Body of pancreas (tissue), 4 donors: ENCODE measurements at regions not wholly inside any gene's neighbourhood (a gene's known extent, or its start where the extent isn't known, plus 50 kb on each side); places are given as distances from the start of the nearest gene placed in this dataset.

ENCODE experiments used
- ATAC-seq: fragments of 150-250 bp; one replicate; pipeline ENCODE4 v1.9.1; 2016
- DNase-seq, 4 donors: peaks; one replicate each; pipeline ENCODE4 v3.0.0-alpha.2; 2019
- H3K27ac ChIP-seq, 4 donors: fragments of 200-600 bp; sonication (generic); 1 replicate in 3 of 4; 2 replicates in 1 of 4; pipeline versions ENCODE4 v1.5.1 to v1.6.1; 2016 to 2019; ENCODE audit warnings: mild to moderate bottlenecking in 1 of 4, mixed read lengths in 1 of 4, moderate library complexity in 1 of 4
- H3K27me3 ChIP-seq, 2 donors: fragments of 200-600 bp; sonication (generic); one replicate each; pipeline ENCODE4 v1.6.0; 2016; ENCODE audit warnings: mild to moderate bottlenecking in 1 of 2
- H3K36me3 ChIP-seq, 2 donors: fragments of 200-600 bp; sonication (generic); replicated peaks in 1 of 2; 2 replicates each; pipeline ENCODE4 v1.5.1; 2016; ENCODE audit warnings: low read depth in 2 of 2; ENCODE audit not compliant: insufficient read depth in 1 of 2
- H3K4me1 ChIP-seq: fragments of 200-600 bp; sonication (generic); one replicate; pipeline ENCODE4 v1.6.0; 2016
- H3K4me3 ChIP-seq, 2 donors: fragments of 200-600 bp; sonication (generic); 1 replicate in 1 of 2; 2 replicates in 1 of 2; pipeline ENCODE4 v1.5.1; 2016 to 2019
- H3K9me3 ChIP-seq, 3 donors: fragments of 200-600 bp; sonication (generic); 1 replicate in 2 of 3; 2 replicates in 1 of 3; pipeline ENCODE4 v1.5.1; 2016
- CTCF ChIP-seq, 7 experiments: fragments of 450-650 bp in 4 of 7; fragments of 200-600 bp in 3 of 7; sonication (generic) in 3 of 7; IDR thresholded peaks; one replicate each; pipeline ENCODE4 v1.5.1; 2016 to 2019; ENCODE audit warnings: antibody characterized with exemption in 7 of 7
- POLR2A ChIP-seq, 3 donors: fragments of 450-650 bp; IDR thresholded peaks; one replicate each; pipeline ENCODE4 v1.6.1; 2016; ENCODE audit warnings: antibody characterized with exemption in 3 of 3, mild to moderate bottlenecking in 2 of 3
- WGBS, 2 donors: methylation state at CpG; one replicate each; pipeline ENCODE4 v1.1.5; 2017; 5-methylcytosine and 5-hydroxymethylcytosine counted together
- intact Hi-C: fragments of 100-400 bp; cut with DNase I; formaldehyde crosslinking; loops from one replicate; pipeline ENCODE4 v1.15.1; 2023

GRCh38 chr22:48609279-48609865 lies 1218.3 kb downstream of the BRD1 start:
- Histone ChIP-seq H3K9me3 (no peaks in the 10 kb centered on the region), H3K27me3 (no peaks in the 10 kb centered on the region), H3K4me3 (no peak overlapping the region), H3K4me1 (no peaks in the 10 kb centered on the region), H3K27ac (no peak overlapping the region), H3K36me3 (no peaks in the 10 kb centered on the region)
- ATAC-seq (no peak), DNase-seq (no peak)
- TF ChIP-seq CTCF (IDR thresholded peaks at IDR 0.05) (no peak), POLR2A (IDR thresholded peaks at IDR 0.05) (no peak)
- intact Hi-C loops = no loop called here
- WGBS, 2 donors = 76 to 83% methylated on average over 10 to 21 of the region's 22 CpGs

- ATAC-seq (no peak), DNase-seq (no peak)
- intact Hi-C loops = no loop called here
- no peak overlapping the region for H3K27ac ChIP-seq
- TF ChIP-seq POLR2A (IDR thresholded peaks at IDR 0.05) (no peak), CTCF (IDR thresholded peaks at IDR 0.05) (no peak)
- no peaks in the 10 kb centered on the region for H3K36me3 ChIP-seq
- H3K27me3 ChIP-seq = no peaks in the 10 kb centered on the region
- no peaks in the 10 kb centered on the region for H3K9me3 ChIP-seq
- H3K4me3 ChIP-seq = no peak overlapping the region
- no peaks in the 10 kb centered on the region for H3K4me1 ChIP-seq
- WGBS, 2 donors = 52 to 67% methylated on average over 23 of the region's 23 CpGs
These were observed 1219.6 kb downstream of the BRD1 start for GRCh38 chr22:48607901-48608662.

- Histone ChIP-seq H3K4me1 (no peaks in the 10 kb centered on the region), H3K27me3 (no peaks in the 10 kb centered on the region), H3K4me3 (no peak overlapping the region), H3K36me3 (no peaks in the 10 kb centered on the region), H3K27ac (no peak overlapping the region), H3K9me3 (no peaks in the 10 kb centered on the region)
- WGBS, 2 donors = 79 to 86% methylated on average over 8 to 16 of the region's 16 CpGs
- DNase-seq (no peak), ATAC-seq (no peak)
- intact Hi-C loops = no loop called here
- TF ChIP-seq POLR2A (IDR thresholded peaks at IDR 0.05) (no peak), CTCF (IDR thresholded peaks at IDR 0.05) (no peak)
These were observed 1220.9 kb downstream of the BRD1 start for GRCh38 chr22:48606684-48607307.

GRCh38 chr22:48605856-48606481 lies 1221.7 kb downstream of the BRD1 start:
- DNase-seq (peak; percentile 20 to 56 (median 31)), ATAC-seq (no peak)
- H3K36me3 ChIP-seq = no peaks in the 10 kb centered on the region
- intact Hi-C loops = no loop called here
- H3K9me3 ChIP-seq = no peaks in the 10 kb centered on the region
- no peak for TF ChIP-seq CTCF (IDR thresholded peaks at IDR 0.05)
- TF ChIP-seq POLR2A (IDR thresholded peaks at IDR 0.05) = no peak
- H3K4me3 ChIP-seq = no peak overlapping the region
- H3K27me3 ChIP-seq = no peaks in the 10 kb centered on the region
- H3K27ac ChIP-seq = no peak overlapping the region
- WGBS, 2 donors = 71 to 89% methylated on average over 5 to 13 of the region's 13 CpGs
- no peaks in the 10 kb centered on the region for H3K4me1 ChIP-seq
